SK-N-DZ (cell line): ENCODE measurements at regions not wholly inside any gene's neighbourhood (a gene's known extent, or its start where the extent isn't known, plus 50 kb on each side); places are given as distances from the start of the nearest gene placed in this dataset.
"Not testable (repeated sequence)": the region's sequence is repeated elsewhere in the genome, so short reads cannot be mapped to it uniquely, and the experiment has no call there.

Source experiments
- DNase-seq: peaks from one replicate; pipeline ENCODE4 v3.0.0-alpha.2; 2015; ENCODE audit warnings: low spot score

DNA sequence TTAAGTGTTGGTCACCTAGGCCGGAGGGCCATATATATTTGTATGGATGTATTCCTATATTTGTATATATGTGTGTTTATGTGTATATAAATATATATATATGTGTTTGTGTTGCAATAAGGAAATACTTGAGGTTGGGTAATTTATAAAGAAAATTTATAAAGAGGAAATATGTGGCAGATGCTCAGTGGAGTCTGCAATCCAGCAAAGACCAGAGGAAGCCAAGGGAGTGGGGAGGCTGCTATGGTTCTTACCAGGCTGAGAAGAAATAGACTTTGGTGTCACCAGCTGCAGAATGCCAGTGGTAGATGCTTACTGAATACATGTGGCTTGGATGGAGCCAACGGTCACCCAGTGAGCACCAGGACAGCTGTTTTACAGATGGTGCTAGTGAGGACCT, 97.4 kb upstream of the ELOVL5 start:
- DNase-seq, result no peak

DNA sequence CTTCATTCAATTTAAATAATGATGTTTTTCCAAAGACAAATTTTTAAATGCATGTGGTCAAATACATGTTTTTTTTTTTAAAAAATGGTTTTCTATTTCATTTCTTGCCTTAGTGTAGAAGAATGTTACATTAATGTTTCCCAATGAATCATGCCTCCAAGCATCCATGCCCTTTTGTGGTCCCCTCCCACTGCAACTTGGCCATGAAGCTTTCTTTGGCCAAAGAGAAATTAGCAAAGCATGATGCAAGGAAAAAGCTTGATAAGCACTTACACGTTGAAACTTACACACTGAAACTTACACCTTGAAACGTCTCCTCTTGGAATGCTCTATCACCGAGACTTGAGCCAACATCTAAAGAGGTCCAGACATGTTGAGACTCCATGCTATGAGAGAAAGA, 93.0 kb upstream of the ELOVL5 start:
- DNase-seq, result no peak

DNA sequence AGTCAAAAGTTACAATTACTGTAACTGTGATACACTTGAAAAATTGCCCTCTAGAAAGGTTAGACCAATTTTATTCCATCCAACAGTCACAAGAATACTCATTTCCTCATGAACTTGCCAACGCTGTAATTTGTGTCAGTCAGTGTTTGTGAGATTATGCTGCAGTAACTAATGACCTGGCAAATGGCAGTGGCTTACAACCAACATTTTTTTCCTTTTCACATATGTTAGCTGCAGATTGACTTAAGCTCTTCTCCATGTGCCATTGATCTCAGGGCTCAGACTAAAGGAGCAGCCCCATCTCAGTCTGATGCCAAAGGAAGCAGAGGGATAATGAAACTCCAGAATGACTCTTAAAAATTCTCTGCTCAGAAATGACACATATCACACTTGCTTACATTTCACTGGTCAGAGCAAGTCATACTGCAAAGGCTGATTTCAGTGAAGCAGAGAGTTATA, 92.3 kb upstream of the ELOVL5 start:
- no peak for DNase-seq

DNA sequence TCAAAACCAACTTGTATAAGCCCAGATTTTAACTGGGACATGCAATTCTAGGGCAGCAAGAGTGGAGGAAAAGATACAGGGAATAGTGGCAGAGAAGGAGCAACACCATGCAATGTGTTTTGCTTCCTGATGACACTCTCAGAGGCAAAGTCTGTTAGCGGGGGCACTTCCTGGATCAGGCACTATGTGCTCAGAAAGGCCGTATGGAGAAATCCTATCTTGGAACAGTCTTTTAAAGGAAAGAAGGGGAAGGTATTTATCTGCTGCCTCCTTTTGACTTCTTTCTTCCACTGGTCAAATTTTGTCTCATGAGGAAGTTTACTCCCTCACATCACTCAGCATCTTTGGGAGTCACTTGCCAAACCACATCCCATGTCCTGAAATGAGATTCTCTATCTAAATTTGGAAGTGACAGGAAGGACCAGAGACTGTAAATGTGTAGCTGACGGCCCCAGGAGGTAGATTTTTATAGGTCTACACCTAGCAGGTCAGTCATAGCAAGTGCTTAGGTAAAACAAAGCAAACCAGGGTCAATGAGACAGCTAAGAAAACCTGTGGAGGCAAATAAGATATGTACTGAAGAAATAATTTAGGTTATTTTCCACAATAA, 91.7 kb upstream of the ELOVL5 start:
- DNase-seq, result no peak

DNA sequence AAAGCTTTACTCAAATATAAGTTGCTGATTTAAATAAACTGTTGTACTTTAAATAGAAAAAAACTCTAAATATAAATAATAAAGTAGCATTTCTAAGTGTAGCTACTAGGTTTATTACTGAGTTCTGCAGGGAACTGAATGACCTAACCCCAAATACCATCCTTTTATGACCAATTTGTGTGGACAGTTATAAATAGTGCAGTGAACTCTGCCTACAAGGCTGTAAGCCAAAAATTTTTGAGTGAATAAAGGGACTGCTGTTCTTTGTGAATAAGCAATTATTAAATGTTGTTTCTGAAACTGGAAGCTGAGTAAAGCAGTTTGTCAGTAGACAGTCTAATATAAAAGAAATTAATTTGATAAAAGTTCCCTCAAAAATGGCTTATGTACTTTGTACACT, 90.8 kb upstream of the ELOVL5 start:
- no peak for DNase-seq

DNA sequence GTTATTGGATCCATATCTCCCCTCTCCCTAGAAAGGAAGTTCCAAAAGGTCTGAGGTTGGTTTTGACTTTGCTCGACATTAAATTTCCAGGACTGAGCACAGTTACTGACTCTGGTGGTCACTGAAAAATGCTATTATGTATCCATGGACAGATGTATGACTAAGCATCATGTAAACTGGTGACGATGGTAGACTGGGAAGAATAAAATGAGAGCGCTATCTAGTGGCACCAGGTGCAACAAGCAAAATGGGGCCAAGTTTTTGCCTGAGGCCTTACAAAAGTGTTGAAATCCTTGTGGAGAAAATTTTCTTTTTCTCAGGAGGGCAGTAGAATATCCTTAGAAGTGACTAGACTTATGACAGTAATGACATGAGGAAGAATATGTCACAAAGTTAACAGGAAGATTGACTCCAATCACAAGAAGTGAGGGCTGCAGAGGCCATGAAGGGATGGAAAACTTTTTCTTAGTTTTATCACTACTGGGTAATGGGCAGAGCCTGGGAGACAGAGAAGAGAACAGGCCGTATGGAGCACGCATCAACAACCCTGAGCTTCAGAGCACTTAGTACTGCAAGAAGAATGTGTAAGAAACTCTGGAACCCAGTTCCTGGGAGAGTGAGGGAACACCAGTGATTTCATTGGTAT, 88.9 kb upstream of the ELOVL5 start:
- peak; percentile 30 for DNase-seq

DNA sequence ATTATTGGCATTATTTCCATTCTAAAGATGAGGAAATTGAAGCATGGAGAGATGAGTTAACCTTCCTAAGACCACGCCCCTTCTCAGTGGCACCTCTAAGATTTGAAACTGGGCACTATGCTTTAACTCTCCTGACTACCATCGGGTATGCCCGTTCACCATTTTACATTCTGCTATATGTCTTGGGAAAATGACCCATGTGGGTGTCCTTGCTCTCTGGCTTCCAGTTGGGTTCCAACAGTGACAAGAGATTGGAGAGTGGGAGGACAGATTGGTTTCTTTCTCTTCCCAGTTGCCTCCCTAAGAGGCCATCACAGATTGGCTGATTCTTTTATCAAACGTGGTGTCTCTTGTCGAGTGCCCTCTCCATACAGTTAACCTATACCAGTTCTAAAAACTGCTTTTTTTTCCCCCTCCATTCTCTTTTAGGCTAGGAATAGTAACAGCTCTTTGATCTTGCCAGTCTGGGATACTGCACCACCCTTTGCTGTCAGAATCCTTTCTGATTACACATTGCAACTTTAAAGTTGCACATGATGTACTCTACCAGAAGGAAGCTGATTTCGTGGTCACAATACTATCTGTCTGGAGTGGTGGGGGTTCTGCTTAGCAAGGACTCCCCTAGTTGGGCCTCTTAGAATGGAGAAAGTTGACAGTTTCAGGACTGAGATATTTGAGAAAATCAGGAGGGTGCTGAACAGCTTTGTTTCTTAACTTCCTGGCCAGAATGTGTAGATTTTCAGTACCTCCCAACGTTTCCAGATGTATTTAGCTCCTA, 88.0 kb upstream of the ELOVL5 start:
- DNase-seq, result no peak

DNA sequence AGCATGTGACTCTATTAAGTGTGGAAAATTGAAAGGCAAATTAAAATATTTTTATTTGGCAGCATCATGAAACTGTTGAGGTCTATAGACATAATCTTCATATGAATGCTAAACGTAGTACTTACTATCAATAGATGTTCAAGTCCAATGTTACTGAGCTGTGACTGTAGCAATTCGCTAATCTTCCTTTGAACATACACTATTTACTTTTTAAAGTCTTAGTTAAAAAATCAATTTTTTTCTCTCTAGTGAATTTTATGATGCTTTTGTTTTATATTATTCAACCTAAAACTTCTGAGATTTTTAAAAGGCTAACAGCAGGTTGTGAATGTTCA, 85.2 kb upstream of the ELOVL5 start:
- DNase-seq, result no peak

DNA sequence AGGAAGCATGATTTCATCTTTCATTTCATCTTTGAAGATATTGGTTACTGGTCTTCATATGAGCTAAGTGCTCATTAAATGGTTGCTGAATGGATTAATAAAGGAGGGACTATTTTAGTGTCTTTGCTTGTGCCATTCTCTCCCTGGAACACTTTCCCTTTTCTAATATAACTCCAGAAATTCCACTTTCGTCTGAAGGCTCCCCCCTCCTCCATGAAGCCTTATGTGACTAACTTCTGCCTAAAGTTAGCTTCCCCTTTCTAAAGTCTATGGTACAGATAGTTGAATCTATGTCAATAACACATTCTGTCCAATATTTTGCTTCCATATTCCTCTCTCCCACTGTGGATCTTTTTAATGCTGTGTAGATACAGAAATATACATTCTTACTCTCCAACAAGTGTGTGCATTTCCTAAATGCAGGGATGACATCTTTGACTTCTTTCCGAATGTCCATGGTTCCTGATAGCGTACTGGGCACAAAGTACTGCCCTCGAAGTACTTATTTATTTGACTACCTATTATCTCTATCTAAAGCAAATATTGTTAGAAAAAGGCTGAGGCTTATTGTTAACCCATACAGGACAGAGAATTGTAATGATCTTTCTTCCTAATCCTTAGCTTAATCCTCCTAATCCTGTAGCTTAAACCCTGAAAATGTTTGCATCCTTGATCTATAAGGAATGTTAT, 84.7 kb upstream of the ELOVL5 start:
- no peak for DNase-seq

DNA sequence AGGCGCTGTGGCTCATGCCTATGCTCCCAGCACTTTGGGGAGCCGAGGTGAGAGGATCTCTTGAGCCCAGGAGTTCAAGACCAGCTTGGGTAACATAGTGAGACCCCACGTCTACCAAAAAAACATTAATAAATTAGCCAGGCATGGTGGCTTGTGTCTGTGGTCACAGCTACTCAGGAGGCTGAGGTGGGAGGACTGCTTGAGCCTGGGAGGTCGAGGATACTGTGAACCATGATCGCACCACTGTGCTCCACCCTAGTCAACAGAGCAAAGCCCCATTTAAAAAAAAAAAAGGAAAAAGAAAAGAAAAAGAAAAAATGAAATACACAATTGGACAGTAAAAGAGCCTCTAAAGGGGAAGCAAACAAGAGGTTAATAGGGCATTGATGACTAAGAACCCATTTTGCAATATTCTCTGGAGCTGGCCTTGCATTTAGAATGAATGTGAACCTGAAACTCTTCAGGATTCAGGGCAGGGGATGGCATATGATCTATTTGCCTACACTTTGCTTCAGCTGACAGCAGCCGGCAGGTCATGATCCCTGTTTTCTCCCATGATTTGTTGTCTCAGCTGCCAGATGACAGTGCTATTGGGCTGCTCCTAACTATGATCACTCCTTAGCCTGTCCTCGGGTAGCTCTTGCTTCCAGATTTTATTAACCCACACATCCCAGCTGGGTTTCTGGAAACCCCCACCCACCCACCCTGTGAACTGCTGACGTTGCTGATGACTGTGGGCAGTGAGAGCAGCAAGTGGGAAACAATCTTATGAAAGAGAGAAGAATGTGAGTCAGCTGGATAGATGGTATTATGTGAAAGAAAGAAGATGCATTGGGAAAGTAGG, 83.8 kb upstream of the ELOVL5 start:
- DNase-seq, result no peak

DNA sequence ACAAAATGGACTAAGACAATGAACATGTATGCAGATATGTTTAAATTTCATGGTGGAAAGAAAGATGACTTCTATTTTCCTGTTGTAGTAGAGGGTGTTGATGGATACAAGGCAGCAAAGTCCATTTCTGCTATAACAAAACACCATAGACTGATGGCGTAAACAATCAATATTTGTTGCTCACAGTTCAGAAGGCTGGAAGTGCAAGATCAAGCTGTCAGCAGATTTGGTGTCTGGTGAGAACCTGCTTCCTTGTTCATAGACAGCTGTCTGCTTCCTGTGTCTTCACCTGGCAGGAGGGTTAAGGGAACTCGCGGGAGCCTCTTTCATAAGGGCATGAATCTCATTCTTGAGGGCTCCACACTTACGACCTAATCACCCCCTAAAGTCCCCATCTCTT, 83.0 kb upstream of the ELOVL5 start:
- DNase-seq, result no peak

DNA sequence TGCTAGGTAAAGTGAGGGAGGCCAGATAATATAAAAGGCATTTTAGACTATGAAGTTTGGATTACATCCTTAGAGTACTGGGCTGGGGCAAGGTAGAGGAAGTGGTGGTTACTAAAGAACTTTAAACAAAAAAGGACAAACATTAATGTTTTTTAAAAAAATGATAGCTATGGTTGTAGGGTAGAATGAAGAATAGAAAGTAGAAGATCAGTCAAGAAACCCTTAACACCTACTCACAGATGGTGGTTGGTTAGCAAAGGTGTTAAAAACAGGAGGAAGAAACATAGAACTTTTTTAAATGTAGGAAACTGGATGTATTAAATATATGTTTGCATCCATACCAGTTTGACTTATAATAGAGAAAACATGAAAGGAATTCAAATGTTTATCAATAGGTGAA, 80.7 kb upstream of the ELOVL5 start:
- DNase-seq, result no peak

DNA sequence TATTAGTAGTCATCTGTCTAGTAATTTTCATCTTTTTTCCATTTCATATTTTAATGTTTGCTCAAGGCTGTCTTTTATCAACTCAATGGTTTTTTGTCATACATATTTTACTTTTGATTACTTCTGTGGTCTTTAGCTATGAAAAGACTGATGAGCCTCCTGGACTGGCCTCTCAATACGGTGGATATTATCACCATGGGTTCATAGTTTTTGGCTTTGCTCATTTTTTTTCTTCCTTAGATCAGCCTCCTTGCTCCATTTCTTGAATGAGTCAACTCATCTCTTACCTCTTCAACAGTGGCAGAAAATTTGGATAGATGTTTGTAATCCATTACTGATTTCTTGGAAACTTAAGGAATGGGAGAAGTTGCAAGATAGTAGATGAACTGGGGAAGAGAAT, 80.1 kb upstream of the ELOVL5 start:
- DNase-seq, result no peak

DNA sequence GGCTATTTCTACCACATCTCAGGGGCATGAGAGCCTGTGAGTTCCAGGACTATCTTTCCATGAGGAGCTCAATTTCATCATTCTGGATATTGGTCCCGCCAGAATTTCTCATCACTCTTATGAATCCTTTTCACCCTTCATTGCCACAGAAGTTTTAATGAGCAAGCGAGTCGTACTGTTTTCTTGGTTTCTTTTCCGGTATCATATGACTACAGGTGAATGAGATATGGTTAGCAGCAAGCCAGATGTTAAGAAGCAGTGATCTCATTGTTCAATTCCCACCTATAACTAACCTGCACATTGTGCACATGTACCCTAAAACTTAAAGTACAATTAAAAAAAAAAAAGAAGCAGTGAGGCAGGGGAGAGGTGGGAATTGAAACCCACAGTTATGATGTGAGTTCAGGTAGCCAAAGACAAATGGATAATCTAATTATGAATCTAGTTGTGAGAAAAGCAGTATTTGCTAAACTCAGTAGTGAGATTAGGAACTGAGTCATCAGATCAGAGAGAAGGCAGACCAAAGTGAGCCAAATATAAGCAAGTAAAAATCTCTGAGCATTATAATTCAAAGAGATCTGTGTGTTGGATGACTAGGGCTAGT, 78.0 kb upstream of the ELOVL5 start:
- DNase-seq, result no peak

DNA sequence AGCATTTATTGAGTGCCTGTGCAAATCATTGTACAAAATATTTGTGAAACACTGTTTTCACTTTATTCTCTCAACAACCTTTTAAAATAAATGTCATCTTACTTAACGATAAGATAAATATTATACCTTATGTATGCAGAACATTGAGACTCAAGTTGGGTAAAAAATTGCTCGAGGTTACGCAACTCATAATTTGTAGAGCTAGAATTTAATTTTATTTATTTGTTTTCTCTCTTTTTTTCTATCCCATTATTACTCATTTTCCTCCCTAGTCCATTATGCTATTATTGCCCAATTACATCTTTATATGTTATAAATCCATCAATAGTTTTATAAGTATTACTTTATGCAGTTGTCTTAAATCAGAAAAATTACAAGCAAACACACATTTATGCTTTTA, 77.4 kb upstream of the ELOVL5 start:
- DNase-seq, result no peak

DNA sequence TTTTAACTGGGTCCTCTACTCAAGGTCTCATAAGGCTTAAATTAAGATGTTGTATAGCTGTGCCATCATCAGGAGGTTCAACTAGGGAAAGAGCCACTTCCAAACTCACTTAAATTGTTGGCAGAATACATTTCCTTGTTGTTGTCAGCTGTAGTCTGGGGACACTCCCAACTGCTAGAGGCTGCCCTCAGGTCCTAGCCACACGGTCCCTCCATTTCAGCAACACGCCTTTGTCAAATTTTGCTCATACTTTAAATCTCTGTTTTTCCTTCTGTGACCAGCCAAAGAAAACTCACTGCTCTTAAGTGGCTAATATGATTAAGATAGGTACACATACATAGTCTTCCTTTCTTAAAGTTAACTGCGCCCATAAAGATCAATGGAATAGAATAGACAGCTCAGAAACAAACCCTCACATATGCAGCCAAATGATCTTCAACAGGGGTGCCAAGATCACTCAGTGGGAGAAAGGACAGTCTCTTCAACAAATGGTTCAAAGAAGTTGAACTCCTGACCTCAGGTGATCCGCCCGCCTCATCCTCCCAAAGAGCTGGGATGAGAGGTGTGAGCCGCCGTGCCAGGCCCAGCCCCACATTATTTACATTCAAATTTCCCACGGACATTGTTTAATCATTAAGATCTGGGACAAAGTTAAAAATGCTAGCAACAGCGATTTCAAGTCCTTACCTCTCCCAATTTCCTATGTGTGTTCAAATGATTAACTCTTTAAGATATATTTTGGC, 76.4 kb upstream of the ELOVL5 start:
- DNase-seq, result no peak

DNA sequence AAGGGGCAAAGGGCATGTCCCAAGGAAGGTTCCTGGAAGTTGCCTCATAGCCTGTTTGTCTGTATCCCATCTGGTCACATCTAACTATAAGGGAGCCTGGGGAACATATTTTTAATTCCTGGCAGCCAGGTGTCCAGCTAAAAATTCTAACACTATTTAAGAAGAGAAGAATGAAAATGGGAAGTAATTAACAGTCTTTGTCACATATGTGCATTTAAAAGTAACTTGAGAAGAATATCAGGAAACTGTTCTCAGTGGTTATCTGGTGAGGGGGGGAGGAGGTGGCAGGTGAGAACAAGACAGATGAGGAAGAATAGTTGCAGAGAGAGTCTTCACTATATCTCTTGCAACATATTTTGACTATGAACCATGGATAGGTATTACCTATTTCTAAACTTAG, 75.5 kb upstream of the ELOVL5 start:
- DNase-seq, result no peak

DNA sequence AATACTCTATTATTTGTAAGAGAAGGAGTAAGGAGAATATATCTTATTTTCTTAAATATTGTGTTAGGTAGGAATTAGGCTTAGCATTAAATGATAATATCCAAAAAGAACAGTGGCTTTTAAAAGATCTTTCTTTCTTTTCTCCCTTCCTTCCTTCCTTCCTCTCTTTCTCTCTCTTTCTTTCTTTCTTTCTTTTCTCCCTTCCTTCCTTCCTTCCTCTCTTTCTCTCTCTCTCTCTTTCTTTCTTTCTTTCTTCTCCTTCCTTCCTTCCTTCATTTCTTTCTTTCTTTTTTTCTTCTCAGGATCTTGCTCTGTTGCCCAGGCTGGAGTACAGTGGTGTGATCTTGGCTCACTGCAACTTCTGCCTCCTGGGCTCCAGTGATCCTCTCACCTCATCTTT, 74.8 kb upstream of the ELOVL5 start:
- DNase-seq, result not testable (repeated sequence)

DNA sequence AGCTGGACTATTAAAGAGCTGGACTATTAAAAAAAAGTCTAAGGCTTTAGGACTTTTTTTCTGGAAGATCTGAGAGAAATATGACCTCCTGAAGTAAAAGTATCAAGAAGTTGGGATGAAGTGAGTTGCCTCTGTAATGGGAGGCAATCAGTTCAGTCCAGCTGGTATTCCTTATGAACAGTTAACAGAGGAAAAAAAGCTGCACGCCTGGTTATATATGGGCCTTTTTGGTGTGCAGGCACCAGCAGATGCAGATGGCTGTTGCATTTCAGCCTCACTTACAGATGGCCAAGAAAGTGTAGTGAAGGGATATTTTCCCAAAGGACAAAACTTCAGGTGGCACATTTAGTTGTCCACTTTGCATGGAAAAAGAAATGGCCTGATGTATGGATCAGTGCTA, 70.3 kb upstream of the ELOVL5 start:
- DNase-seq, result no peak

DNA sequence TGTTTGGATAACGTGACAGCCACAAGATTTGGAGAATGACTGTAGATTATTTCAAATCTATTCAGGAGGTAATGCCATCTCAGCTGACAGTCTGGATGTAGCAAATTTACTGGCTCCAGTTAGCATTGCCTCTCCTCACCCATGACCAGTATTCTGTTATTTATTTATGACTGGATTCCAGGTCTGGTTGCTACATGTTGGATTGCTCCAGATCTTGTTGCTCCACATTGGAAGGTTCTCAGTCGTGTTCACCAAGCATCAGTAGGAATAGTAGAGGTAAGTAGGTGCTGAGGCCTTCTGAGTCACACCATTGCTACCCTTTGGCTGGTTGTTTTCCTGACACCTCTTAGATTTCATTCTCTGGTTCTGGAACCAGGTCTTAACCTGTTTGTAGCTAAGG, 69.5 kb upstream of the ELOVL5 start:
- no peak for DNase-seq

DNA sequence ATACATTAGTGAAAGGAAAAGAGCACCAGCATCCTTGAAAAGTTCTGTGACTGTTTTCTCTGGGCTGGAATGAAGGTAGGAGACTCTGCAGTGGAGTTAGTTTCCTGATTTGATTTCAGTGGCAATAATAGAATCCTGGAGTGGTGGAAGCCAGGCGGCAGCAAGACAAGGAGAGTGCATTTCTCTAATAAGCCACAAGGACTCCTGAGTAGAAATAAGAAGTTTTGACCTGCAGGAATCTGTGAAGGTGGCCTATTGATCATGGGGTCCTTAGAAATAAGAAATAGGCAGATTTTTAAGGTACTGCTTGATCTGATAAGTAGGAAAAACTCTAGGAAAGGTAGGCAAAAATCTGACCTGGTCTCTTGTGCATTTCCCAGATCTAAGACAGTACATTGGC, 68.4 kb upstream of the ELOVL5 start:
- no peak for DNase-seq
